ENCODE measurements at regions not wholly inside any gene's neighbourhood (a gene's known extent, or its start where the extent isn't known, plus 50 kb on each side); places are given as distances from the start of the nearest gene placed in this dataset.

- Histone ChIP-seq H3K4me1 (replicated peaks in 1 of 4; ENCODE audit: control insufficient read depth in 3 of 4, insufficient read depth in 4 of 4, low read length in 3 of 4) (peaks cover 3 to 7% (median 6%) of the 10 kb centered on the region in 4 experiments; a peak in 5 of 7 replicates), H3K9me3 (ENCODE audit: insufficient read depth in 2 of 2, low read depth in 1 of 2, low read length in 1 of 2) (peaks cover 2 to 3% of the 10 kb centered on the region in 2 experiments; a peak in 1 of 4 replicates), H3K23me2 (ENCODE audit: low read depth, low read length) (no peaks in the 10 kb centered on the region), H4K91ac (replicated peaks; ENCODE audit: insufficient read length, low read length) (no peak overlapping the region), H3K56ac (replicated peaks; ENCODE audit: insufficient read length, low read depth, low read length) (no peak overlapping the region), H2BK12ac (ENCODE audit: low read depth, low read length) (no peak overlapping the region), H3K27ac (ENCODE audit: low read depth, low read length) (no peak overlapping the region), H3K27me3 (replicated peaks in 1 of 4; ENCODE audit: control insufficient read depth in 3 of 4, extremely low read depth in 1 of 4, insufficient read depth in 3 of 4, low read length in 3 of 4) (no peaks in the 10 kb centered on the region; a peak in 1 of 7 replicates), H3K79me2 (ENCODE audit: control insufficient read depth in 1 of 2, insufficient read depth in 2 of 2, low read length in 2 of 2) (no peaks in the 10 kb centered on the region), H3K36me3 (ENCODE audit: control insufficient read depth in 2 of 4, insufficient read depth in 4 of 4, low read length in 3 of 4) (no peaks in the 10 kb centered on the region), H3K4me3 (ENCODE audit: extremely low read depth in 1 of 4, insufficient read depth in 2 of 4, low read depth in 3 of 4, low read length in 4 of 4) (no peak overlapping the region), H2AK5ac (ENCODE audit: low read depth, low read length) (no peak overlapping the region), H4K20me1 (replicated peaks in 1 of 2; ENCODE audit: control insufficient read depth in 1 of 2, insufficient read depth in 2 of 2, low read length in 2 of 2) (no peaks in the 10 kb centered on the region), H3K79me1 (ENCODE audit: low read depth, low read length) (no peaks in the 10 kb centered on the region), H2AFZ (ENCODE audit: low read length) (no peak overlapping the region), H2BK120ac (replicated peaks; ENCODE audit: low read depth, low read length) (no peak overlapping the region), H3K4ac (replicated peaks; ENCODE audit: insufficient read length, low read depth, low read length) (no peak overlapping the region), H2BK15ac (ENCODE audit: low read length) (no peak overlapping the region), H3K18ac (ENCODE audit: extremely low read depth, low read length) (no peak overlapping the region), H3K9ac (replicated peaks in 1 of 4; ENCODE audit: extremely low read depth in 1 of 4, low read depth in 3 of 4, low read length in 3 of 4) (no peak overlapping the region), H3K4me2 (ENCODE audit: insufficient read depth in 1 of 2, low read depth in 2 of 2, low read length in 2 of 2) (no peak overlapping the region), H2BK20ac (ENCODE audit: low read length) (no peak overlapping the region), H3K23ac (ENCODE audit: insufficient read length) (no peak overlapping the region), H4K8ac (ENCODE audit: extremely low read depth, insufficient read depth, low read length) (no peak overlapping the region), H2BK5ac (ENCODE audit: low read depth, low read length) (no peak overlapping the region), H4K5ac (ENCODE audit: insufficient read length, low read depth, low read length) (no peak overlapping the region), H3K14ac (ENCODE audit: insufficient read length) (no peak overlapping the region)
- WGBS, 2 experiments (ENCODE audit: extremely low coverage in 1 of 2, insufficient coverage in 1 of 2, insufficient read length in 1 of 2, insufficient replicate concordance in 2 of 2, low coverage in 1 of 2, low lambda C conversion rate in 2 of 2, missing lambda C conversion rate in 1 of 2) = 95% methylated on average over 2 of the region's 2 CpGs; no CpG with 5 or more reads in 1 of the 2 experiments
- DNase-seq (ENCODE audit: low read depth in 1 of 2, low spot score in 2 of 2) (no peak), FAIRE-seq (no peak)
- CTCF ChIA-PET (ENCODE audit: partially characterized antibody) = interaction anchor here (0.9 to 5.5 kb wide), 7 partner anchors 9 to 336 kb away, joined by 3 to 33 read pairs (median 5); no protein-coding TSS in a partner anchor
- POLR2A ChIA-PET (ENCODE audit: partially characterized antibody) = no interaction called here
- TF ChIP-seq NRF1 (IDR thresholded peaks at IDR 0.05; ENCODE audit: low read depth, low read length) (no peak), JUN (IDR thresholded peaks at IDR 0.05; ENCODE audit: low read depth, low read length) (no peak), EP300 (IDR thresholded peaks at IDR 0.05; ENCODE audit: borderline replicate concordance in 1 of 2, low read depth in 2 of 2, low read length in 2 of 2) (no peak), MAFK (IDR thresholded peaks at IDR 0.05; ENCODE audit: low read depth, low read length) (no peak), SP2 (IDR thresholded peaks at IDR 0.05; ENCODE audit: low read length) (no peak), TBP (IDR thresholded peaks at IDR 0.05; ENCODE audit: low read depth, low read length) (no peak), KDM4A (IDR thresholded peaks at IDR 0.05; ENCODE audit: low read depth, low read length, severe bottlenecking) (no peak), EGR1 (IDR thresholded peaks at IDR 0.05; ENCODE audit: borderline replicate concordance, low read depth, low read length) (no peak), RXRA (IDR thresholded peaks at IDR 0.05; ENCODE audit: insufficient read depth, low read depth, low read length) (no peak), GTF2F1 (IDR thresholded peaks at IDR 0.05; ENCODE audit: borderline replicate concordance, low read depth, low read length) (no peak), BCL11A (IDR thresholded peaks at IDR 0.05; ENCODE audit: low read depth in 2 of 2, low read length in 2 of 2) (no peak), SAP30 (IDR thresholded peaks at IDR 0.05; ENCODE audit: insufficient read depth, insufficient replicate concordance, low read length) (no peak), SIN3A (conservative IDR thresholded peaks at IDR 0.05 in 1 of 2, IDR thresholded peaks at IDR 0.05 in 1 of 2; ENCODE audit: low read depth in 1 of 2, low read length in 2 of 2) (no peak), CBX5 (IDR thresholded peaks at IDR 0.05; ENCODE audit: low read depth, low read length) (no peak), YY1 (IDR thresholded peaks at IDR 0.05; ENCODE audit: low read depth, low read length) (no peak)
These were observed 106.8 kb upstream of the SLC7A14 start for GRCh38 chr3:170692720-170693119.
